ENCODE measurements at regions not wholly inside any gene's neighbourhood (a gene's known extent, or its start where the extent isn't known, plus 50 kb on each side); places are given as distances from the start of the nearest gene placed in this dataset.

GRCh38 chr9:3677541-3677940, 151.7 kb upstream of the RFX3 start:
- TF ChIP-seq ZFX (IDR thresholded peaks at IDR 0.05), result no peak
- TF ChIP-seq CTCF (conservative IDR thresholded peaks at IDR 0.05), result no peak
- no peak overlapping the region for H3K27ac ChIP-seq

GRCh38 chr9:3676766-3677165, 151.0 kb upstream of the RFX3 start:
- peak overlapping the region; percentile 56 for H3K27ac ChIP-seq
- TF ChIP-seq ZFX (IDR thresholded peaks at IDR 0.05) (no peak), CTCF (conservative IDR thresholded peaks at IDR 0.05) (no peak)

- no peak overlapping the region for H3K27ac ChIP-seq
- no peak for TF ChIP-seq CTCF (conservative IDR thresholded peaks at IDR 0.05)
- no peak for TF ChIP-seq ZFX (IDR thresholded peaks at IDR 0.05)
Measured at GRCh38 chr9:3675946-3676345, 150.1 kb upstream of the RFX3 start.

- TF ChIP-seq CTCF (conservative IDR thresholded peaks at IDR 0.05) (no peak), ZFX (IDR thresholded peaks at IDR 0.05) (no peak)
- no peak overlapping the region for H3K27ac ChIP-seq
Measured at GRCh38 chr9:3674561-3674960, 148.8 kb upstream of the RFX3 start.

GRCh38 chr9:3672399-3672798, 146.6 kb upstream of the RFX3 start:
- no peak for TF ChIP-seq ZFX (IDR thresholded peaks at IDR 0.05)
- TF ChIP-seq CTCF (conservative IDR thresholded peaks at IDR 0.05), result no peak
- H3K27ac ChIP-seq, result no peak overlapping the region

- H3K27ac ChIP-seq, result no peak overlapping the region
- no peak for TF ChIP-seq CTCF (conservative IDR thresholded peaks at IDR 0.05)
Measured at GRCh38 chr9:3664044-3664443, 138.2 kb upstream of the RFX3 start.

GRCh38 chr9:3662671-3663070, 136.9 kb upstream of the RFX3 start:
- no peak overlapping the region for H3K27ac ChIP-seq
- TF ChIP-seq CTCF (conservative IDR thresholded peaks at IDR 0.05) (no peak), ZFX (IDR thresholded peaks at IDR 0.05) (no peak)
